C4-2B (cell line): ENCODE measurements at regions not wholly inside any gene's neighbourhood (a gene's known extent, or its start where the extent isn't known, plus 50 kb on each side); places are given as distances from the start of the nearest gene placed in this dataset.

Experiments
- H3K27ac ChIP-seq: fragments of 450-650 bp; 2 replicates; pipeline ENCODE4 v1.5.1; 2017
- ZFX ChIP-seq: fragments of 450-650 bp; IDR thresholded peaks from 2 replicates; pipeline ENCODE4 v1.6.1; 2017
- TF ChIP-seq, protein P1 (sequence below): fragments of 450-650 bp; conservative IDR thresholded peaks from 2 replicates; pipeline ENCODE4 v1.5.1; 2017; ENCODE audit warnings: mild to moderate bottlenecking

DNA sequence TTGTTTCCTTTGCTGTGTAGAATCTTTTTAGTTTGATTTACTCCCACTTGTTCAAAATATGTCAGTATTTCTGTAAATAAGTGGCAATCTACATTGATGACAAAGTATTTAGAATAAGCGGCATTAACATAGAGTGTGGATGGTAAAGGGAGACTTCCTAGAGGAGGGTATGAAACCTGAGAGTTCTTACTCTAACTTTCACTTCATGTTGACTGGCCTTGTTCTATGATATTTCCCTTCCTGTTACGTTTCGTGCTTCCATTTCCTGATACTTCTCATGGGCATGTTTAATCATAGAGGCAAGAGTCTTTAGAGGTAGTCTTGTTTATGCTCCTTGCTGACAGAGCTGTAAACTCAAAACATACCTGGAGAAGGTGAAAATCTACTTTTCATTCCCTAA is 408.9 kb downstream of the GLUD2 start:
- TF ChIP-seq ZFX, result no peak
- TF ChIP-seq, protein P1, sequence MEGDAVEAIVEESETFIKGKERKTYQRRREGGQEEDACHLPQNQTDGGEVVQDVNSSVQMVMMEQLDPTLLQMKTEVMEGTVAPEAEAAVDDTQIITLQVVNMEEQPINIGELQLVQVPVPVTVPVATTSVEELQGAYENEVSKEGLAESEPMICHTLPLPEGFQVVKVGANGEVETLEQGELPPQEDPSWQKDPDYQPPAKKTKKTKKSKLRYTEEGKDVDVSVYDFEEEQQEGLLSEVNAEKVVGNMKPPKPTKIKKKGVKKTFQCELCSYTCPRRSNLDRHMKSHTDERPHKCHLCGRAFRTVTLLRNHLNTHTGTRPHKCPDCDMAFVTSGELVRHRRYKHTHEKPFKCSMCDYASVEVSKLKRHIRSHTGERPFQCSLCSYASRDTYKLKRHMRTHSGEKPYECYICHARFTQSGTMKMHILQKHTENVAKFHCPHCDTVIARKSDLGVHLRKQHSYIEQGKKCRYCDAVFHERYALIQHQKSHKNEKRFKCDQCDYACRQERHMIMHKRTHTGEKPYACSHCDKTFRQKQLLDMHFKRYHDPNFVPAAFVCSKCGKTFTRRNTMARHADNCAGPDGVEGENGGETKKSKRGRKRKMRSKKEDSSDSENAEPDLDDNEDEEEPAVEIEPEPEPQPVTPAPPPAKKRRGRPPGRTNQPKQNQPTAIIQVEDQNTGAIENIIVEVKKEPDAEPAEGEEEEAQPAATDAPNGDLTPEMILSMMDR, result no peak
- H3K27ac ChIP-seq, result no peak overlapping the region

DNA sequence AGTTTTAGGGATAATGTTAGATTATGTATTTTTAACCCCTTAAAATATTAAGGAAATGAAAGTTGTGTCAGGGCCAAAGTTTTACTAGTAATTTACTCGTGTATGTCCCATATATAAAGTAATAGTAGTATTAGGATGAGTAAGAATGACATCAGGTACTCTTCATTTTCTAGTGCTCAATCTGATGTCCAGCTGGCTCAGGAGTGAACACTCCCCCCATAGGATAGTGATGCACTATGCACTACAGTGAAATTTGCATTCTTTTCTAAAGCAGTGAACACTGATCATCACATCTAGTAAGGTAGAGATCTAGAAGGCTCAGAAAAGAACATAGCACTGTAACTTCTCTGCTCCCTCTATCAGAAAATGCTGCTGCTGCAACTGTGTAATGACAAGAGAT is 409.7 kb downstream of the GLUD2 start:
- no peak overlapping the region for H3K27ac ChIP-seq
- TF ChIP-seq, protein P1, result no peak
- TF ChIP-seq ZFX, result no peak

DNA sequence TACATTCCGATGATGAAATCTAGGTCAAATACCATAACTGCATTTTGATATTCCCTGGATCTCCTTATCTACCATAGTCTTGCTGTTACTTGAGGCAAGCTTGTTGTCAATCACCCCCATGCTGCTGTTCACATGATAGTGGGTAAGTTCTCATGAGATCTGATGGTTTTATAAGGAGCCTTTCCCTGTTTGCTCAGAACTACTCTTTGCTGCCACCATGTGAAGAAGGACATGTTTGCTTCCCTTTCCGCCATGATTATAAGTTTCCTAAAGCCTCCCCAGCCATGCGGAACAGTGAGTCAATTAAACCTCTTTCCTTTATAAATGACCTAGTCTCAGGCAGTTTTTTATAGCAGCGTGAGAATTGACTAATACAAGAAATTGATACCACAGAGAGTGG is 432.0 kb downstream of the GLUD2 start:
- H3K27ac ChIP-seq, result no peak overlapping the region
- TF ChIP-seq, protein P1, result peak; percentile 10
- no peak for TF ChIP-seq ZFX

DNA sequence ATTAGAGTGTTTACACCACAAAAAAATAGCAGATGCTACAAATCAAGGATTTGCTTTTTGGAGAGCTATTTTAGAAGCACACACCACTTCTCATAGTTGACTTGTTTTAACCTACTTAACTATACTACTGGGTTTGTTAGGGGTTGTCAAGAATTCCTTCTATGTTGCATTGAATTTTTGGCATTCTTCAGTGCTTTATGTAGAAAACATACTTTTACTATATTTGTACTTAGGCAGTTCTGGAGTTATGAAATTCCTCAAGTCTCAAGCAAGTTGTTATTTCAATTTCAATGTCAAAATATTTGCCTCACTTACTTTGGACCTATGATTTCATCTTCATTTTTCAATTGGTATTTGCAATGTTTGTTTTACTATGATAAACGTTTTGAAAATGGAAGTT is 449.6 kb downstream of the GLUD2 start:
- H3K27ac ChIP-seq, result no peak overlapping the region
- TF ChIP-seq, protein P1, result no peak
- TF ChIP-seq ZFX, result no peak

DNA sequence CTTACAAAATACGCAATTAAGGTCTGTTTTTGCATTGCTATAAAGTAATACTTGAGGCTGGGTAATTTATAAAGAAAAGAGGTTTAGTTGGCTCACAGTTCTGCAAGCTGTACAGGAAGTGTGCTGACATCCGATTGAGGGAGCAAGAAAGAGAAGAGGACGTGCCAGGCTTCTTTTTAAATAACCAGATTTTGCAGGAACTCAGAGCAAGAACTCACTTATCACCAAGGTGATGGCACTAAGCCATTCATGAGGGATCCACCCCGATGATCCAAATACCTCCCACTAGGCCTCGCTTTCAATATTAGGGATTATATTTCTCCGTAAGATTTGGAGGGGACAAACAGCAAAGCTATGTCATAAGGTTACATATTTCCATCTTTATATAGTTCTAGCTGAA is 456.7 kb downstream of the GLUD2 start:
- no peak for TF ChIP-seq ZFX
- TF ChIP-seq, protein P1, result no peak
- H3K27ac ChIP-seq, result no peak overlapping the region

DNA sequence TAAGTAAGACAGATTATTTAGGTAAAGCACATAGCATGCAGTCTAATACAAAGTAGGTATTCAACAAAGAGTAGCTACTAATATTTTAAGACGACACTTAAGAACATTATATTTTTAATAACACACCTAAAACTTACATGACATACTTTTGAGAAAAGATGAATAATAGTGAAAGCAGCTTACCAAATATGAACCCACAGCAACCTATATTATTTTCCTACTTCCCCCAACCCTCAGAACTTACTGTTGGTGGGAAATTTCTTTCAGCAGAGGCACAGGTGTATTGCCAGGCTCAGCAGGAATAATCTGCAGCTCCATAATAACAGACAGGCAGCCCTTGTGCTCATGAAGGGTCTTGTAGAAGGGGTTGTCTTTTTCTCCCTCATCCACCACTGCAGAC is 498.9 kb downstream of the GLUD2 start:
- no peak overlapping the region for H3K27ac ChIP-seq
- no peak for TF ChIP-seq ZFX
- TF ChIP-seq, protein P1, result no peak

DNA sequence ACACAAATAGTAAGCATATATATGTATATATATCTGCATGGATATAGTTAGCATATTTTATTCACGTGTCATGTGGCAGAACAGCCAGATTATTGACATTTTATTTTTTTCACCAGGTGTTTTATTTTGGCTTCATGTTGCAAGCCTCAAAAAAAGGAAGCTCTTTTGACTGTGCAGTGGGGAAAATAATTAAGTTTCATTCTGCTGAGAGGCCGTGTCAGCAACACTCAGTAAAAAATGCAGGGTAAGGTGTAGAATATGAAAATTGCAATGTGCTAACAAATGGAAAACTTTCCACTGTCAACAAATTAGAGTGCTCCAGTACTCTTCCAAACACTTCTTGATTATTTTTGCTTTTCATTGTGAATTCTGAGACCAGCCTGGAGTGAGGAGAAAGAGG is 511.5 kb downstream of the GLUD2 start:
- H3K27ac ChIP-seq, result no peak overlapping the region
- TF ChIP-seq ZFX, result no peak
- TF ChIP-seq, protein P1, result no peak

DNA sequence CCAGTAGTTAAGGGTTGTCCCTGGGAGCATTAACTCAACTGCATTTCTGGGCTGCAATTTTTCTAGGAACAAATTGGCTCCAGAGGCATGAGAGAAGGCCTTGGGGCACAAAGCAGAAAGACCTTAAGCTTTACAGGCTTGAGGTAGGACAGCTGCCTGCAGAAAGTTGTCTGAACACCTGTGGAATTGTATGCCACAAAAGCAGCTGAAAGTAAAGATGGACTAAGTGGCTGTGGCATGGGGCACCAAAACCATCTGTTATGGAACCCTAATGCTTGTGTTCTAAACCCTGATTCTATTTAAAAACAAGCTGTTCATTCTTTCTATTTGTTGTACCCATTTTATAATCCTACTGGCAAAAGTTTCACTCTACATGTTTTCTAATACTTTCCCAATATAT is 515.2 kb downstream of the GLUD2 start:
- no peak for TF ChIP-seq ZFX
- TF ChIP-seq, protein P1, result no peak
- H3K27ac ChIP-seq, result no peak overlapping the region
